ENCODE measurements at regions not wholly inside any gene's neighbourhood (a gene's known extent, or its start where the extent isn't known, plus 50 kb on each side); places are given as distances from the start of the nearest gene placed in this dataset.

DNA sequence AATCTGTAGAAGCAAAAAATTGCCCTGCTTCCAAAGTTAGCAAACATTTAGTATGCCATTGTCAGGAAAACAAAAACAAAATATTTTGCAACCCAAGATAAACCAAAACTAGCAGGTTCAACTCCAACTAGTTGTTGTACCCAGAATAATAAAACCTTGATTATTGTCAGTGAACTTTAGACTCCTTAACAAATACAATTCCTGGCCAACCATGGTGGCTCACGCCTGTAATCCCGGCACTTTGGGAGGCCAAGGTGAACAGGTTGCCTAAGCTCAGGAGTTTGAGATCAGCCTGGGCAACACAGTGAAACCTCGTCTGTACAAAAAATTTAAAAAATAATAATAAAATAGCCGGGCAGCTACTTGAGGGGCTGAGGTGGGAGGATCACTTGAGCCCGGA is 53.6 kb upstream of the EPCAM start:
- DNase-seq (ENCODE audit: low read depth in 3 of 3): no peak

DNA sequence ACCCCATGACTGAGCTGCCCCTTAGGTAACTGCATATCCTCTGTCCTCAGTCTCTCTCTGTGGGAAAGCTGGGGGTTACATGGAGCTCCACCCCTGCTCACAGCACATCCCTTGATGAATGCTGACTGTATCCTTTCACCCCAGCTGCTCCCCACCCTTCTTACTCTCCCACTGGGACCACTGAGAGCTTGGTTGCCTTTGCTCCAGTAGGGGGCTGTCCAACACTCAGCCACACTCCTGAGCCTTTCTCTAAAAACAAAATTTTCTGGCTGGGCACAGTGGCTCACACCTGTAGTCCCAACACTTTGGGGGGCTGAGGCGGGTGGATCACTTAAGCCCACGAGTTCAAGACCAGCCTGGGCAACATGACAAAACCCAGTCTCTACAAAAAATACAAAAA is 55.4 kb upstream of the EPCAM start:
- DNase-seq (ENCODE audit: low read depth in 3 of 3): no peak

DNA sequence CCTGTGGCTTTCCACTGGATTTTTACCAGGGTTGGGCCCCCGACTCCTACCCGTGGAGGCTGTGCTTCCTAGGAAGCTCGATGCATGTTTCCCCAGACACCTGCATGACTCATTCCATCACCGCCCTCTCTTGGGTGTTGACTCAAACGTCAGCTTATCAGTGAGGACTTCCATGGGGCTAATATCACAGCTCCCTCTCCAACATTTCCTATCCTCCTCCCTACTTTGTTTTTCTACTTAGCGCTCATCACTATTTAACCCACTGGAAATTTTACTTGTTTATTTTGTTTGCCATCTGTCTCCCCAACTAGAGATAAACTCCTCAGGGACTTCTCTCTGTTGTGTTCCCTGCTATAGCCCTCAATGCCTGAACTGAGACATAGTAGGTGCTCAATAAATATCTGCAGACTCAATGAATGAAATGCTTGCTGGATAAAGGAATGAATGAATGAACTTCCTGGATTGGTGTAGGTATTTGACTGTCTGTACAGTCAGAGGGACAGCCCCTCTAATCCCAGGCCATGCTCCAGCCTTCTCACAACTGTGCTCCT is 55.9 kb upstream of the EPCAM start:
- DNase-seq (ENCODE audit: low read depth in 3 of 3): no peak

GRCh38 chr2:47312491-47312850 is 56.6 kb upstream of the EPCAM start:
- DNase-seq (ENCODE audit: low read depth in 3 of 3): no peak

DNA sequence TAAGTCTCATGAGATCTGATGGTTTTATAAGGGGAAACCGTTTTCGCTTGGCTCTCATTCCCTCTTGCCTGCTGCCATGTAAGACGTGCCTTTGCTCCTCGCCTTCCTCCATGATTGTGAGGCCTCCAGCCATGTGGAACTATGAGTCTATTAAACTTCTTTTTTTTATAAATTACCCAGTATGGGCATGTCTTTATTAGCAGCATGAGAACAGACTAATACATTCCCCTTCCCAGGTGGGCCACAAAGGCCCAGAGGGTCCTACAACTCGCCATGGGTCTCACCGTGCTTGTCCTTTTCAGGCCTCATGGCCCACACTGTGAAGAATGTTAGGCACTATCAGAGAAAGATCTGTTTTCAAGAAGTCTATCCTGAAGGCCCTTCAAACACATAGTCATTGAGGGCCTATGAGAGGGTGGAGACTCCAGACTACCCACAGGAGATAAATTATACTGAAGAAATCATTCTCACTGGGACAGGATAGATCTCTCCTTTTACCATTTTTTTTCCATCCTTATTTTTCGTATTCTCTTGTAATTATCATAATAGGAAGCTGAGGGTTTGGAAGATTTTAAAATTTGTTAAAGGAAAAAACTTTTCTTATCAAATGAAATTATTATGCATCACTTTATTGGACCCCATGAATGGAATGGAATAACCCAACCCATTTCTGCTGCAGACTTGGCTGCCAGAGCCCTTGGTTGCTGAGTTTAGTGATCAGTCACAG is 57.2 kb upstream of the EPCAM start:
- DNase-seq (ENCODE audit: low read depth in 3 of 3): no peak

DNA sequence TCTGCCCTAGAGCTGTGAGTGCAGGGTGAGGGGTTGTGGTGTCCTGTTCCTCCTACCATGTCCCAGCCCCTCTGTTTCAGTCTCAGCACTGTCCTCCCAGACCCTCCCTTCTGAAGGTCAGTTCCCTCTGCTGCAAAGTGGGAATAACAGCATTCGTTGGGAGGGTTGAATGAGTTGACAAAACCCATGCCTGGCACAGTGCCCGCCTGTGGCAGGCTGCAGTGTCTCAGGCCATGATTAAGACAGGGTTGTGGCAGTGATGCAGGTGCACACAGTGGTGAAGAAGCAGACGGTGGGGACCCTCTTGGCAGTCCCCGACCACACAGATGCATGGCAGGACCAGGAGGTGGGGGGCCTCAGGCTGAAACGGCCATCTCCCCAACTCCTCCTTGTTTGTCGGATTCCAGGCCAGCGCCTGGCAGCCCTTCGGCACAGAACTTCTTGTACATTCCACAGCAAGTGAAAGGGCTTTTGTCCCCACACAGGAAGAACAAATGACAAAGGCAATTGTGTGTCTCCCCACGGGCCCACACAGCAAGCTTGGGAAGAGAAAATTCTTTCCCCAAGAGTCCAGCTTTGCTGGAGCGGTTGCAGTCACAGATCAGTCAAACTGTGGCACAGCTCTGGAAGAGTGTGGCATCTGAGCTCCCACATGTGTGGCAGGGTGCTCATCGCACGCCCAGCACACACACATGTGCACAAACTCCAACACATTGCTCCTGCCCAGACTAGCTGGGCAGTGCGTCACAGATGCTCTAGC is 58.1 kb upstream of the EPCAM start:
- DNase-seq (ENCODE audit: low read depth in 3 of 3): no peak

DNA sequence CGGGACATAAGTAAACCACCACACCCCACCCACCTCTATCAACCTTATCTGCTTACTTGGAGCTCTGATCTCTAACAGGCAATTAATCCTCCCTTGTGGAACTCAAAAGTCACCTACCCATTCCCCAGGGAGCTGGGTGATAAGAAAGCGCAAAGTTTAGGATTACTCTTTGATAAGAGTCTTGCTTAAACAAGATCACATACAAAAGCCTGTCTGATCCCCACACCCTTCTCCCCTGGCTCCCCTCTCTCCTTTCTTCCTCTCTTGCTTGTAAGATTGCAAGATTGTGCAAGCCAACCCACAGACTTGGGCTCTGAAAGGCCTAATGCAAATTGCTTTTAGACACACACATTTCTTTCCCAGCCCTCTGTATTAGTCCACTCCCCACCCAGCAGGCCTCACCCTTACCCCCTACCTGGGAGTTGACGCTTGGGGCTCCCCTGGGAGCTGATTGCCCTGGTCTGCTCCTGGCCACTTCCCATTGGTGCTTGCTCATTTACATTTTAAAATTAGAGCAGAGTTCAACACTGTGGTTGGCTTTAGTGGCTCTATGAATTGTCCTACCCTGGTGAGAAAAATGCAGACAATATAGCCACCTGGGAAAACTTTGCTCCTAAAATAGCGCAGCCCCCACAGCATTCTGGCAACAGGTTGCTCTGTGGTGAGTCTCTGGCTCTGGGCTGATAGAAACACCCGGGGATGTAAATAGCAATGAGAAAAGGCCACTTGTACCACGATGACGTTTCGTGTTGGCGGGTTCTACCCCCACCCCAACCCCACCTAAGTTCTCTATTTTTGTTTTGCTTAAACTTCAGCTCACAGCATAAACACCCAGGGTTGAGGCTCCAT is 58.9 kb upstream of the EPCAM start:
- DNase-seq (ENCODE audit: low read depth in 3 of 3): no peak

DNA sequence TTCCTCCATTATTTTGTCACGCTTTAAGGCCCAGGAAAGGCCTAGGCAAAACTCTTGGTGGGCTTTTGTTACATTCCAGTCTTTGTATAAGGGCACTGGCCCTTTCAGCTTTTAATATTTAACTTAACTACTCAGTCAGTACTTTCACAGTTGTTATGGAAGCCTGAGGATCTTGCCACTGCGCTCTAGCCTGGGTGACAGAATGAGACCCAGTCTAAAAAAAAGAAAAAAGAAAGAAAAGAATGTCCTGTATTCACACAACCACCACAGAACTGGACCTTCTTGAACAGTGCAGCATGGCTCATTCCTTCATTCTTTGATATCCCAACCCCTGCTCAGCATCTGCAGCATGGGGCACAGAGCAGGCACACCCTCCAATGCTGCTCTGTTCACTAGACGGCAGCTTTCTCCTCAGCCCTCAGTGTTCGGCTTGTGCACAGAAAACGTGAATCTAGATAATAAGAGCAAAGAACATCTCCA is 59.6 kb upstream of the EPCAM start:
- DNase-seq (ENCODE audit: low read depth in 3 of 3): no peak

- no peak for DNase-seq (ENCODE audit: low read depth in 3 of 3)
Measured at GRCh38 chr2:47307066-47307465, 62.0 kb upstream of the EPCAM start.

- no peak for DNase-seq (ENCODE audit: low read depth in 3 of 3)
Measured at GRCh38 chr2:47304654-47305053, 64.5 kb upstream of the EPCAM start.

- no peak for DNase-seq (ENCODE audit: low read depth in 3 of 3)
Measured at GRCh38 chr2:47303341-47304148, 65.6 kb upstream of the EPCAM start.

GRCh38 chr2:47302308-47302707 is 66.8 kb upstream of the EPCAM start:
- DNase-seq (ENCODE audit: low read depth in 3 of 3): no peak

DNA sequence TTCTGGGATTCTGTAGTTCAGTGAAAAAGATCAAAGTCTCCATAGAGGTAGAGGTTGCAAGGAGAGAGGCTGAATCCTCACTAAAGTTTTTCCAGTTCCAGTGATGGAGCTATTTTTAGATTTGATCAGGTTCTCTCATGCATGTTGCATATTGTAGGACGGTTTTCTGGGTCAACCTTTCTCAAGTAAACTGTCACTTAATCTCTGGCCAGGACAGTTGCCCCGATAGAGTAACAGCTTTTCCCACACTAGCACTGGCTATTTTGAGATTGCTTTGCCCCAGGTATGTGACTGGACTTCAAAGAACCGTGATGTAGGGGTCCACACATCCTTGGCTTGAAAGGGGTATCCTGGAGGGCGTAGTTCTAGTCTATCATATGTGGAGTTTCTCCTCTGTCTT is 67.4 kb upstream of the EPCAM start:
- DNase-seq (ENCODE audit: low read depth in 3 of 3): no peak

GRCh38 chr2:47301277-47301618 is 67.9 kb upstream of the EPCAM start:
- no peak for DNase-seq (ENCODE audit: low read depth in 3 of 3)

DNA sequence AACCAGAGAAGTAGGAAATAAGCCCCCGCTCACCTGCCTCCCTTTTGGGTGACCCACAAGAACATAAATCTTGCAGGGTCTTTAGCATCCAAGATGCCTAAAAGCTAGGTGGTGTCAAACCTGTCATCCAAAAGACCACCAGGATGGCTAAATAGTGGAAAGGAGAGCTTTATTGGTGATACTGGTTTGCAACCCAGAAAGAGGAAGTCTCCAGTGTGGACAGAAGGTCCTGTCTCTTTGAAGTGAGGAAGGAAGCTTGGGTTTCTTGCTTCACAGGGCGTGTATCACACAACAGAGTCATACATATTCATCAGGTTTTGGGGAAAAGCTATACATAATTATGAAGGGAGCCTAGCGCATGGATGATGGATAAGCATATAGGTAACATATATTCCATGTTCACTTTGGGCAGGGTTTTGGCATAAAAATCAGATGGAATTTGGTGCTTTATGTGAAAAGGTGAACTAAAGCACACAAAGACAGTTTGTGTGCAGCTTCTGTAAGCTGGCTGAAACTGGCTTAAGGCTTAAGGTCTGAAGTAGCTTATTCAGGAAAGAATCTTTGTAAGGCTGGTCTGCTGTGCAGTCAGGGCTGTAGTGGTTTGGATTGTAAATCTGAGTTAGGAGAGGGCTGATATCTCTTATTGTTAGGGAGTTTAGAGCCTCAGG is 68.4 kb upstream of the EPCAM start:
- DNase-seq (ENCODE audit: low read depth in 3 of 3): no peak

- DNase-seq (ENCODE audit: low read depth in 3 of 3): no peak
Measured at GRCh38 chr2:47300081-47300480, 69.0 kb upstream of the EPCAM start.

GRCh38 chr2:47299555-47299954 is 69.6 kb upstream of the EPCAM start:
- no peak for DNase-seq (ENCODE audit: low read depth in 3 of 3)

GRCh38 chr2:47298771-47299170 is 70.3 kb upstream of the EPCAM start:
- no peak for DNase-seq (ENCODE audit: low read depth in 3 of 3)

DNA sequence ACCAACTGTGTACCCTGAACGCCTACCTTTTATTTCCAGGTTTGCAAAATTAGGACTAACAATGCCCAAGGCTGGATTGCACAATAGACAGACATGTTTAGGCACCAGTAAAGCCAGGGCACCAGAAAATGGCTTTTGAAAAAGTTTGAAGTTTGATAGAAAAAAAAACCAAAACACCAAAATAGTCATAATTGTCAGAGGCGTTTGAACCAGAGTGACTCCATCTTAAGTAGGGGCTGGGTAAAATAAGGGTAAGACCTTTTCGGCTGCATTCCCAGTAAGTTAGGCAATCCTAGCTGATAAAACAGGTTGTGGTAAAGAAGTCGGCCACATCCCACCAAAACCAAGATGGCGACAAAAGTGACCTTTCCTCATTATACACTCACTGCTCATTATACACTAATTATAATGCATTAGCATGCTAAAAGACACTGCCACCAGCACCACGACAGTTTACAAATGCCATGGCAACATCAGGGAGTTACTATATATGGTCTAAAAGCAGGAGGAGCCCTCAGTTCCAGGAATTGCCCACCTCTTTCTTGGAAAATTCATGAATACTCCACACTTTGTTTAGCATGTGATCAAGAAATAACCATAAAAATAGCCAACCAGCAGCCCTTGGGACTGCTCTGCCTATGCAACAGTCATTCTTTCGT is 71.2 kb upstream of the EPCAM start:
- no peak for DNase-seq (ENCODE audit: low read depth in 3 of 3)

DNA sequence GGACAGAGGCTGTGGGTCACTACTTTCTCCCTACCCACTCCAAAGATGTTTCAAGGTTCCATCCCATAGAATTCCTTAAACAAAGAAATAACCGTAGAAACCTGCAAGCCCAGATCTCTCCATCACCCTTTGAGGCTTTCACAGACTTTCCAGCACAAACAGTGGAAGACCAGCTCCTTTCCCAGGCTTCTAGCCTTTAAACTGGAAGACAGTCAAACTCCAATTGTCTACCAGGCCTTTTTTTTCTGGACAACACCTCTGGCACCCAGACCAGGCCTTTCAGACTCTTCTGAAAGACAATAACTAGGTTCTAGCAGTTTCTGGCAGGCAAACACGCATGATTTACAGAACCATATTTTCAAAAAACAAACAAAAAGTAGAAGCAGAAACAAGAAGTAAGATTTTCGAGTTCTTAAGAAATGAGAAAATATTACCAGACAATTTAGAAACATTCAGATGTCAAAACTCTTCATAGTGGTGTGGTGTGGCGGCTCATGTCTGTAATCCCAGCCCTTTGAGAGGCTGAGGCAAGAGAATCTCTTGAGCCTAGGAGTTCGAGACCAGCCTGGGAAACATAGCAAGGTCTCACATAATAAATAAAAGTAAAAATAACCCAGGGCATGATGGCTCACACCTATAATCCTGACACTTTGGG is 73.0 kb upstream of the EPCAM start:
- no peak for DNase-seq (ENCODE audit: low read depth in 3 of 3)
